BLaER1 treated with 17β-estradiol and CSF1 and Interleukin-3, amounts not matched to agents 10 nM and 100 nM (cell line): ENCODE measurements at regions not wholly inside any gene's neighbourhood (a gene's known extent, or its start where the extent isn't known, plus 50 kb on each side); places are given as distances from the start of the nearest gene placed in this dataset.

Experiments
- H3K27ac ChIP-seq, 11 experiments: shearing (Covaris generic); formaldehyde crosslinking; 2 replicates each; pipeline ENCODE4 v1.8.1; 2022
- H3K27me3 ChIP-seq, 11 experiments: shearing (Covaris generic); formaldehyde crosslinking; 2 replicates each; pipeline ENCODE4 v1.8.1; 2022
- H3K36me3 ChIP-seq, 11 experiments: shearing (Covaris generic); formaldehyde crosslinking; 2 replicates each; pipeline ENCODE4 v1.8.1; 2022
- H3K4me1 ChIP-seq, 10 experiments: shearing (Covaris generic); formaldehyde crosslinking; 2 replicates each; pipeline ENCODE4 v1.8.1; 2022
- H3K4me2 ChIP-seq, 11 experiments: shearing (Covaris generic); formaldehyde crosslinking; 2 replicates each; pipeline ENCODE4 v1.8.1; 2022
- H3K4me3 ChIP-seq, 10 experiments: shearing (Covaris generic); formaldehyde crosslinking; 2 replicates each; pipeline ENCODE4 v1.8.1; 2022
- H3K9ac ChIP-seq, 11 experiments: shearing (Covaris generic); formaldehyde crosslinking; 2 replicates each; pipeline ENCODE4 v1.8.1; 2022
- H3K9me3 ChIP-seq, 11 experiments: shearing (Covaris generic); formaldehyde crosslinking; replicated peaks in 1 of 11; 2 replicates each; pipeline ENCODE4 v1.8.1; 2022
- H4K20me1 ChIP-seq, 11 experiments: shearing (Covaris generic); formaldehyde crosslinking; 2 replicates each; pipeline ENCODE4 v1.8.1; 2022
- Cebpa-rat ChIP-seq, 11 experiments: shearing (Covaris generic); IDR thresholded peaks; 2 replicates each; pipeline ENCODE4 v1.8.1; 2022

GRCh38 chr5:54736003-54736797 is 218.6 kb downstream of the SNX18 start:
- no peak overlapping the region for H3K4me2 ChIP-seq

GRCh38 chr5:54733101-54733500 is 215.5 kb downstream of the SNX18 start:
- Histone ChIP-seq H3K9ac (no peak overlapping the region), H3K9me3 (no peaks in the 10 kb centered on the region), H3K4me2 (peak overlapping the region in 3 of 11 experiments; percentile 3 to 14 (median 10); a peak in 1 of 22 replicates), H3K36me3 (no peaks in the 10 kb centered on the region), H3K4me3 (no peak overlapping the region), H3K27ac (no peak overlapping the region), H4K20me1 (no peaks in the 10 kb centered on the region), H3K4me1 (peaks cover under 1 to 35% (median 10%) of the 10 kb centered on the region in 10 experiments; a peak in 16 of 20 replicates), H3K27me3 (no peaks in the 10 kb centered on the region)
- no peak for TF ChIP-seq Cebpa-rat (IDR thresholded peaks at IDR 0.05)

More at GRCh38 chr5:54736003-54736797, 218.6 kb downstream of the SNX18 start:
- no peaks in the 10 kb centered on the region for H3K9me3 ChIP-seq
- no peak overlapping the region for H3K4me3 ChIP-seq
- H3K27me3 ChIP-seq, result no peaks in the 10 kb centered on the region
- no peaks in the 10 kb centered on the region for H3K36me3 ChIP-seq
- TF ChIP-seq Cebpa-rat (IDR thresholded peaks at IDR 0.05), result no peak
- H3K27ac ChIP-seq, result no peak overlapping the region
- no peaks in the 10 kb centered on the region for H4K20me1 ChIP-seq
- H3K9ac ChIP-seq, result no peak overlapping the region
- peaks cover 24 to 37% (median 29%) of the 10 kb centered on the region in 10 experiments for H3K4me1 ChIP-seq

- no peaks in the 10 kb centered on the region for H3K9me3 ChIP-seq
- H3K4me2 ChIP-seq, result no peak overlapping the region
- no peak overlapping the region for H3K9ac ChIP-seq
- H3K4me1 ChIP-seq, result peaks cover 0 to 36% (median 11%) of the 10 kb centered on the region in 10 experiments; a peak in 11 of 20 replicates
- no peak overlapping the region for H3K27ac ChIP-seq
- no peaks in the 10 kb centered on the region for H3K27me3 ChIP-seq
- TF ChIP-seq Cebpa-rat (IDR thresholded peaks at IDR 0.05), result no peak
- no peaks in the 10 kb centered on the region for H4K20me1 ChIP-seq
- no peaks in the 10 kb centered on the region for H3K36me3 ChIP-seq
- no peak overlapping the region for H3K4me3 ChIP-seq
Measured at GRCh38 chr5:54732108-54732507, 214.5 kb downstream of the SNX18 start.

- Histone ChIP-seq H3K27me3 (no peaks in the 10 kb centered on the region), H3K4me3 (no peak overlapping the region), H3K4me2 (peak overlapping the region in 8 of 11 experiments; percentile 5 to 74 (median 44); a peak in 12 of 22 replicates), H3K4me1 (peaks cover 0 to 36% (median 11%) of the 10 kb centered on the region in 10 experiments; a peak in 11 of 20 replicates), H3K27ac (peak overlapping the region in 3 of 11 experiments; percentile 42 to 58 (median 43); a peak in 5 of 22 replicates), H3K9me3 (peaks cover 0 to 12% (median 5%) of the 10 kb centered on the region in 11 experiments; a peak in 9 of 22 replicates), H3K9ac (peak overlapping the region in 3 of 11 experiments; percentile 27 to 47 (median 32); a peak in 3 of 22 replicates), H4K20me1 (no peaks in the 10 kb centered on the region), H3K36me3 (no peaks in the 10 kb centered on the region)
- TF ChIP-seq Cebpa-rat (IDR thresholded peaks at IDR 0.05), result no peak
Measured at GRCh38 chr5:54728588-54728915, 211.0 kb downstream of the SNX18 start.

- Histone ChIP-seq H3K4me3 (no peak overlapping the region), H3K36me3 (no peaks in the 10 kb centered on the region), H4K20me1 (no peaks in the 10 kb centered on the region), H3K4me2 (peak overlapping the region in 9 of 11 experiments; percentile 1 to 74 (median 31); a peak in 12 of 22 replicates), H3K9ac (peak overlapping the region in 3 of 11 experiments; percentile 27 to 47 (median 32); a peak in 3 of 22 replicates), H3K4me1 (peaks cover 0 to 36% (median 8%) of the 10 kb centered on the region in 10 experiments; a peak in 11 of 20 replicates), H3K27ac (peak overlapping the region in 4 of 11 experiments; percentile 42 to 58 (median 43); a peak in 6 of 22 replicates), H3K9me3 (peaks cover 0 to 18% (median 8%) of the 10 kb centered on the region in 11 experiments; a peak in 10 of 22 replicates), H3K27me3 (no peaks in the 10 kb centered on the region)
- no peak for TF ChIP-seq Cebpa-rat (IDR thresholded peaks at IDR 0.05)
Measured at GRCh38 chr5:54727874-54728587, 210.5 kb downstream of the SNX18 start.

- H3K4me2 ChIP-seq, result no peak overlapping the region
- H3K27ac ChIP-seq, result no peak overlapping the region
- H4K20me1 ChIP-seq, result no peaks in the 10 kb centered on the region
- H3K9me3 ChIP-seq, result peaks cover 0 to 22% (median 8%) of the 10 kb centered on the region in 11 experiments; a peak in 10 of 22 replicates
- no peak overlapping the region for H3K4me3 ChIP-seq
- no peaks in the 10 kb centered on the region for H3K36me3 ChIP-seq
- no peaks in the 10 kb centered on the region for H3K27me3 ChIP-seq
- peaks cover 0 to 44% (median 7%) of the 10 kb centered on the region in 10 experiments; a peak in 11 of 20 replicates for H3K4me1 ChIP-seq
- TF ChIP-seq Cebpa-rat (IDR thresholded peaks at IDR 0.05), result no peak
- H3K9ac ChIP-seq, result no peak overlapping the region
Measured at GRCh38 chr5:54725391-54726280, 208.1 kb downstream of the SNX18 start.

GRCh38 chr5:54722846-54723433 is 205.4 kb downstream of the SNX18 start:
- Histone ChIP-seq H3K27me3 (no peaks in the 10 kb centered on the region), H3K27ac (no peak overlapping the region), H3K4me3 (no peak overlapping the region), H3K9me3 (peaks cover 0 to 23% (median 11%) of the 10 kb centered on the region in 11 experiments; a peak in 10 of 22 replicates), H3K4me2 (no peak overlapping the region), H3K4me1 (peaks cover 19 to 45% (median 20%) of the 10 kb centered on the region in 10 experiments), H4K20me1 (no peaks in the 10 kb centered on the region), H3K36me3 (no peaks in the 10 kb centered on the region), H3K9ac (no peak overlapping the region)
- no peak for TF ChIP-seq Cebpa-rat (IDR thresholded peaks at IDR 0.05)
